ENCODE measurements at regions not wholly inside any gene's neighbourhood (a gene's known extent, or its start where the extent isn't known, plus 50 kb on each side); places are given as distances from the start of the nearest gene placed in this dataset.
"Not testable (repeated sequence)": the region's sequence is repeated elsewhere in the genome, so short reads cannot be mapped to it uniquely, and the experiment has no call there.

DNA sequence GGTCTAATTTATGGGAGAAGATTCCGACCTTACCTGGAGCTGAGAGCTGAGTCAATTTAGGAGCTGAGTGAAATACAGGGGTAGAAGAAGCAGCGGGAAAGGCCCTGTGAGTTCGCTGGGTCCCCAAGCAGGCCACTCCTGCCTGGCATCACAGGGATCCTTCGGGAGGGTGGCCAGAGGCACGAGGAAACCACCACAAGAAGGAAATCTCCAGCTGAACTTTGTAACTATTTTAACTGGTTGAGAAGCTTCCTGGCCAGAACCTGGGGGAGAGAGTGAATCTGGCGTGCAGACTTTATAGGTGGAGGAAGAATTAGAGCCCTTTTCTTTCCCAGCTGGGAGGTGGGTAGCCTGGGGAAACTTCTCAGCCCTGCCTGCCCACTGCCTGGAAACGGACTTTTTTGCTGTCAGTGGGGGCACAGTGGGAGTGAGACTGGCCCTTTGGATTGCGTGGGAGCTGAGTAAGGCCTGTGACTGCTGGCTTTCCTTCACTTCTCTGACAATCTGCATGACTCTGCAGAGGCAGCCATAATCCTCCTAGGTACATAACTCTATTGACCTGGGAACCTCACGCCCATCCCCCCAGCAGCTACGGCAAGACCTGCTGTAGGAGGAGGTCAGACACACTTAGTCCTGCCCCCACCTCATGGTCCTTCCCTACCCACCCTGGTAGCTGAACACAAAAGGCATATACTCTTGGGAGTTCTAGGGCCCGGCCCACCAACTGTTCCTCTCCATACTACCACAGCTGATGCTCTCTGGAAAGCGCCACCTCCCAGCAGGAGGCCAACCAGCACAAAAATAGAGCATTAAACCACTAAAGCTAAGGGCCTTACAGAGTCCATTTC, 340.7 kb downstream of the CNTN3 start:
- DNase-seq (ENCODE audit: low spot score), result no peak

DNA sequence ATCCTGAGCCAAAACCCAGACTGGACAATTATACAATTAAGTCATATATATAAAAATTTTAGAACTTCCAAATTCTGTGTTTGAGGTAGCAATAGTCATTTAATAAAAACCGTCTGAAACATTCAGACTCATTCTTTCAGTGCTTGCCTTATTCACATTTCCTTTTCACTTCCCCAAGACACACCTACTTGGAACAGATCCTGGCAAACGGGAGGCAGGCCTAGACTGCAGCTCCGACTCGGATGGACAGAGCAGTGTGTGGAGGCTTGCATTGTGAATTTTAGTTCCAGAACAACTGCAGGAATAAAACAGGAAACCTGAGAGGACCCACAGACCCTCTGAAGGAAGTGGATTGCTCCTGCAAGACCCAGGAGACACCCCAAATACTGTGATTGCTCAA, 341.4 kb downstream of the CNTN3 start:
- no peak for DNase-seq (ENCODE audit: low spot score)

DNA sequence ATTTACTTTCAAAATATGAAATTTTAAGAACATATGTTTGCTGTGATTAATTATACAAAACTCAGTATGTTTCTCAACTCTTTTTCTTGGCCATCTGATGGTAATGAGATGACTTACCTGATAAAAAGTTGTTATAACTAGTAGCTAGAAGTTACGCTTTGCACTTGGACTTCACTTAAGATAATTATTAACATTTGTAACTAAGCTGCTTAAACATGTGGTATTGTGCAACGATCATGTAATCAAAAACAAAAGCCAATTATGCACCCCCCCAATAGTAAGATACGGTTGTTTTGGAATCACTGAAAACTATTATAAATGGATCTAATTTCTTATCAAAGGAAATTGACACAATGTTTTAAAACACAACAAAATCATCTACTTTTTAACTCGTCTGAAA, 342.9 kb downstream of the CNTN3 start:
- DNase-seq (ENCODE audit: low spot score), result no peak

DNA sequence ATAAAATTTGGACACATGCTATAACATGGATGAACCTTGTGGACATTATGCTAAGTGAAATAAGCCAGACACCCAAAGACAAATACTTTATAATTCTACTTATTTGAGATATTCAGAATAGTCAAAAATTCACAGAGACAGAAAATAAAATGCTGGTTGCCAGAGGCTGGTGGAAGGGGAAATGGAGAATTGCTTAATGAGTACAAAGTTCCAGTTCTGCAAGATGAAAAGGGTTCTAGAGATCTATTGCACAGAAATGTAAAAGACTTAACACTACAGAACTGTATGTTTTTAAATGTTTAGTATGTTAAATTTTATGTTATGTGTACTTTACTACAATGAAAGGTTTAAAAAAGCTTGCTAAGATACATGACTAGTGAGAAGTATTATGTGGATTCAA, 344.8 kb downstream of the CNTN3 start:
- no peak for DNase-seq (ENCODE audit: low spot score)

DNA sequence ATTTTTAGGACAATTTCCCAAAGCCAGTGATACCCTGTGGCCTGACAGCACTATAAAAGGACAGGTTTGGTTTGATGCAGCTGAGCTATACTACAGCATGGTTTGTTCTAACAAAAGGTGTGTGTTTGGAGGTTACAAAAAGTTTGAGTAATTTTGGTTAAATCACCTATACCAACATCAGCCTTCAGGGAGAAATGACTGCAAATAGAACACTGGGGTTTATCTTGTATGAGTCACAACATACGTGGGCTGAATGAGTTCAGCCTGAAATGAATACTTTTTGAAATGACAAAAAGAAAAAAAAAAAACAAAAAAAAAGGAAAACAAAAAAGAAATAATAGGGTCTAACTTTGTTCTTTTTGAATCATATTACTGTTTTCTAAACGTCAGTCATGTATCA, 345.7 kb downstream of the CNTN3 start:
- no peak for DNase-seq (ENCODE audit: low spot score)

DNA sequence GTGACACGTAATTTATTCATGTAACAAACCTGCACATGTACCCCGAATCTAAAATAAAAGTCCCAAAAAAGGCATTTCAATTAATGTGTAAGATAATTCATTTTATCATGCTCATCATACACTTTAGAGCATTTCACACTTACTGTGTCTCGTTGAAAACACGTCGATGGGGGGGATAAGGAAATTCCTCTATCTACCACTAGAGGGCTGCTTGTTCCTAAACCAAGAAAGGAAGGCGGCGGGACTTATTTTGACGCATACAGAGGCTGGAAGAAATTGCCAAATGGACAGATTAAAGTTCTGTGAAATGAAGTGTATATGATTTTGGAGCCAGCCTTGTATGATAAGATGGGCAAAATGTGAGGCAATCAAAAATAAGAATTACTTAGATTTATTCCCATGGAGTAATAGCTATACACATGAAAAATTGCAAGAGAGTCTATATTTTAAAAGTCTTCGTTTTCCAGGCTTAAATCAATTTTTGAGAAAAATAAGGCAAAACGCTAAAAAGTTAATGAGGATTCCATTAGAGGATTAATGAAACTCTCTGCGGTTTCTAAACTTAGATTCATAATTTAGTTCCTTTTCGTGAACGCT, 346.8 kb downstream of the CNTN3 start:
- no peak for DNase-seq (ENCODE audit: low spot score)

DNA sequence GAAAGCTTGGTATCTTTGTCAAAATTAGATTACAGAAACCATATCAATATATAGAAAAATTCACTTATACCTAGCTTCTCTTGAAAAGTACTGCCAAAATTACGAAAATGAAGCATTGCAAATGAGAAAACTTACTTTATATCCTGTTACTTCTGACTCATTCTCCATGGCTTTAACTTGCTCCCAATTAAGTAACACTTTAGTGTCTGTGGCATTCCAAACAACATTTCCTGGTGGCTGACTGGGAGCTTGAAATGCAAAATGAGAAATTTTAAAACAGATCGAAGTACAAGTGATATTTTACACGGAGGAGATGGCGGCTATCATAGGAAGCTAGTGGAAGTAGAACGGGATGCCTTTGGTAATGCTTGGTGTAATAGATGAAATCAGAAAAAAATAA, 347.3 kb downstream of the CNTN3 start:
- no peak for DNase-seq (ENCODE audit: low spot score)

DNA sequence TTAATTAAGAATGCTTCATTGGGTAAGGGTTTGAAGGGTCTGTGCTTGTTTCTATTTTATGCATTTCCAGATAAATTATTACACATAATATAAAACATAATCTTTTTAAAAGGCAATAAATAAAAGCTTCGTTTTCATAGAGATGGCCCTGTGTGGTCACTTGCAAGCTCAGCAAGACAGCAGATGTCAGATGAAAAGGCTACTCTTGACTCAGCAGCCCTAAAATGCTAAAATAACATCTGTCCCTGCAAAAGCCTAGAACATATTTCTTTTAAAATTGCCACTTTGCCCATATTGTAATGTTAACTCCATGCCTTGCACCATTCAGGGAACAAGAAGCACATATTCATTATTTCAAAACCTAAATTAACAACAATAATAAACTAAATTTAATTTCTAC, 349.4 kb downstream of the CNTN3 start:
- no peak for DNase-seq (ENCODE audit: low spot score)

DNA sequence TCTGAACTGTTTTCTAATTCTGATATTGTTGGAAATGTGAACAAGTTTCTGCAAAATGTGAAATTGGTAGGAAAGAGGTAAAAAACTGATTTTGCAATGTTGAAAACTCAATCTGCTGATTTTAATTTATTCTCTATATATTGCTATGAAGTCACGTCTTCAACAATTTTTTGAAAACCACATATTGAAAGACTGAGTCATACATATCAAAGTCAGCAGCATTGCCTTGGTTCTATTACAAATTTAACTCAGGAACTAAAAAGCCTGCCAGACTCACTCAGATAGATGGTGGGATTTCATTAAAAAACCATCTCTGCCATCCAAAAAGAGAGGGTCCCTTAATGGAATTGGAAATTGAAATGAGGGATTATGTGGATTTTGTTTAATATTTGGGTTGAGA, 351.4 kb downstream of the CNTN3 start:
- DNase-seq (ENCODE audit: low spot score), result no peak

DNA sequence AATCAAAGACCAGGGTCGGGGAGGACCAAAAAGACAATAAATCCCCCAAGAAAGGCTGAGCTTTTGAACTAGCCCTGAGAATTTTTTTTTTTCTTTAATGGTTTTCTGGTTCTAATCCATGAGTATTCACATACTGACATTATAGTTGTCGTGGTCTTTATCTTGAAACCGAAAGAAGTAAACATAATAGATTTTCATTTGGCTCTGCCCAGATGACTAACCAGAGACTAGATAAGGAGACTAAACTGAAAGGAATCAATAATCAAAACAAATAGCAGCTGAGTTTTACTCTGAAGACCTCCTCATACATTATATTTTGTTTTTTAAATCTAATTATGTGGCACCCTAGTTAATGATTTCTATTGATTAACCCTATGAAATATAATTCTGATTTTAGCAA, 381.4 kb downstream of the CNTN3 start:
- DNase-seq (ENCODE audit: low spot score), result no peak

DNA sequence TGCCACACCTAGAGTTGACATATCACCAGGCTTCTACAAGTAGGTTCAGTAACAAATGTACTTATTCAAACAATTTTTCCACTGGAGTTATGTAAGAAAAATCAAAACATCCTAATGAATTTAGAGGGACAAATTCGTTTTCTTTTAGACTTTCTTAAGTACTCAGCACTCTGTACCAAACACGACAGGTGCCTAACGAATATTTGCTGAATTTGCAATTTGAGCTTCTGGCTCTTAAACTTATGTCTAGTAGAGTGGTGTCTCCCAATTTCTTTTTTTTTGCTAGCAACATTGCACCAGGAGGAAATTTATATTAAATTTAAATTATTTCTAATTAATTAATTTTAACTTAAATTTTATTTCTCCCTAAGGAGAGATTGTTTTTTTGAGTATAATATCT, 397.0 kb downstream of the CNTN3 start:
- DNase-seq (ENCODE audit: low spot score), result no peak

DNA sequence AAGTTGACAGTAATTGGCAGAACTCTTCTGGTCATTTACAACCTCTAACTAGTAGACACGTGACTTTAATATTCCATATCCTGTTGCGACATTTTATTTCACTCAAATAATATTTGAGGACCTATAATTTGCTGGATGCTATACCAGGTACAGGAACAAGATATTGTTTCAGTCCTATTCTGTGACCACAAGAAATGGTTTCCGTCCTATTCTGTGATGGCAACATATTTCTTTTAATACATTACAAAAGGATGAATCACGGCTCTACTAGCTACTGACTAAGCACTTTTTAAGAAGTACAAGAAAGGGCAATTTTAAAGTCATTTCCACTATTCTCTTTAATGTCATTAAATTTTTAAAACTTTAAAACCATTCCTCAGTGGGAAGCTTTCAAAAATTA, 400.2 kb downstream of the CNTN3 start:
- DNase-seq (ENCODE audit: low spot score), result no peak

DNA sequence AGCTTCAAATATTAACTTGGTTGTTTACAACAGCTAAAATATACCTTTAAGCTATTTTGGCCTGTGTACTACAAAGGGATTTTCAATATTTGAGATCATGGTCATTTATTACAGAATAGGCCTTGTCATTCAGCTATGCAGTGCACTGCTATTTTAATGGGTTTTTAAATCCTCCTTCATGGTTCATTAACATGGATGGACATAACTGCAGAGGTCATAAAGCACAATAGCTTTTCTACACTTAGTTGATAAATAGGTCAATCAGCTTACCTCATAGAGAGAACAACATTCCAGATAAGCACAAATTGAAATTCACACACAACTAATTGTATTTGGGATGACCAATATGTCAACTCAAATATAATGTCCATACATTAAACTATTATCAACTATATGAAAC, 403.7 kb downstream of the CNTN3 start:
- no peak for DNase-seq (ENCODE audit: low spot score)

DNA sequence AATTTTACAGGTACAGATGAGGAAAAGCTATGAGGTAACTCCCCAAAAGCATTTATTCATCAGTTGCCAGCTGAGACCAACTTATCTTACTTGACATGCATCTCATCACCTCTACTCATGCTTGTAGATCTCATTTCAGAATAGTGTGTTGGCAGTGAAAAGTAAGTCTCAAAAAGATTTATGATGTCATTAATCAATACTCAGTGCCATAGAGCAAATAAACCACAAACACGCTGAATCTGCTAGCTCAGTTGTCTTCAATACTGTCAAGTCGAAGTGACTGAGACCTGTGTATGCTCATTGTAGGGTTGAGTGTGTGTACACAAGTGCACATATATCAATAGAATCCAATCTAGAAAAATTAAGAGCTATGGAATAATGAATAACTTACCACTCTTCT, 413.5 kb downstream of the CNTN3 start:
- DNase-seq (ENCODE audit: low spot score), result no peak

DNA sequence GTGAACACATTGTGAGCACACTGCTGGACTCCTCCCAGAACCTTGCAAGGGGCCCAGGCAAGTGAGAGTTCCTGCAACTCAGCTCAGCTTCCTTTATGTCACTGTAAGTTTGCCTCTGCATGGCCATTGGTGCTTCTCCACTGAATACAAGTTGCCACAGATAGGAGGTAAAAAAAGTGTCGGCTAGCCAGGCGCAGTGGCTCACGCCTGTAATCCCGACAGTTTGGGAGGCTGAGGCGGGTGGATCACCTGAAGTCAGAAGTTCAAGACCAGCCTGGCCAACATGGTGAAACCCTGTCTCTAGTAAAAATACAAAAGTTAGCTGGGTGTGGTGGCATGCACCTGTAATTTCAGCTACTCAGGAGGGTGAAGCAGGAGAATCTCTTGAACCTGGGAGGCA, 435.8 kb downstream of the CNTN3 start:
- not testable (repeated sequence) for DNase-seq (ENCODE audit: low spot score)

DNA sequence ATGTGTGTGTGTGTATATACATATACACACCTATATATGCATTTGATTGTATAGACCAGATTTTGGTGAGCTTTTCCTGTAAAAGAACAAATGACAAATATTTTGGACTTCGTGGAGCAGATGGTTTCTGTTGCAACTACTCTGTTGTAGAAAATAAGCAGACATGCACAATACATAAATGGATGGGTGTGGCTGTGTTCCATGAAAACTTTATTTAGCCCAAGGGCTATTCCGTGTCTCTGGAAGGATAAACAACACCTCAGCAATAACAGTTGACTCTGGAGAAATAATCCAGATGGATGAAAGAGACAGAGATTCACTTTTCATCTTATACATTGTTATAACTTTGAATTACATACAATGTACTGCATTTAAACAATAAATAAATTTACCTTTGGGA, 441.4 kb downstream of the CNTN3 start:
- DNase-seq (ENCODE audit: low spot score), result no peak

DNA sequence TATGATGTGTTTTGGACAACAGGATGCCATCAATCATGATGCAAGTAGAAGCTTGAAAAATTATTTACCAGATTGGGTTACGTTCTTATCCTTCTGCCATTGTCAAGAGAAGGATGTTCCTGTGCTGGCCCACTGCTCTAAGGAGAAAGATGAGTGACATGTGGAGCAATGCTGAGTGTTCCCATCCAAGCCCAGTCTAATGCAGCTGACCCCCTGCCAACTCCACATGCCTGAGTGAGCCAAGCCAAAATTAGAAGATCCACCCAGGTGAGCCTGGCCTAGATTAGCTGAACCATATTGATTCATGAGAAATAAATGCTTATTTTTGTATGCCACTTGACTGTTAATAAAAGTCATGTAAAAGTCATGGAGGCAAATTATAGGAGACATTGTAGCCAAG, 446.5 kb downstream of the CNTN3 start:
- DNase-seq (ENCODE audit: low spot score), result no peak

DNA sequence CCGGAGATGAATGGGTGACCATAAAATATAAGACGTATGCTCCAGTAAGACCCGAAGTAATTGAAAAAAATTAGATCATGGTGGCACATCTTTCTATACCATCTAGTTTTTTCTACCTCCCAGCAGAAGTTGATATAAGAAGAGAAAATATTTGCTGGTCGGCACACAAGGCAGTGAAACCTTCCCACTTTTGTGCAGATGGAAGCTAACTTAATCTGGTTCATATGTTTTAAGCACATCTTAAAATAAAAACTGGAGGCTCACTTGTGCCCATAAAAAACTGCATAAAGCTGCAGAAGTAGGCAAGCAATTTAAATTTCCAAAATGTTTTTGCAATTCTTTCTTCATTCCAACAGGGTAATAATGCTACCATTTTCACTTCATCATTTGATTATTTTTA, 449.2 kb downstream of the CNTN3 start:
- no peak for DNase-seq (ENCODE audit: low spot score)

DNA sequence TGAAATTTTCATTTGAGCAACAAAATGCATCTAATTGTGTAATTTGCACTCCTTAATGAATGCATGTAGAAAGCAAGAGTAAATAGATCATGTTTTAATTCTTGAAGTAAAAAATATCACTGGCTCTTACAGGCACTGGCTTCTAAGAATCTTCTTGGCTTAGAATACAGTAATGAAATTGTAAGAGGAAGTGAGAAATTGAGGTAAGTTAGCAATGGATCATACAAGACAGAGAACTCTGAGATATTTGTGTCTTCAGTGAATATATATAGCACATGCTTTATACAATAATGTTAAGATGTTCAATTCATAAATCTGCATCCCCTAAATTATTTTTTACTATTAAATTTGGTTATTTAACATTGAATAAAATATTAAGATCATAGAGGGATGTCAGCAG, 465.0 kb downstream of the CNTN3 start:
- no peak for DNase-seq (ENCODE audit: low spot score)

DNA sequence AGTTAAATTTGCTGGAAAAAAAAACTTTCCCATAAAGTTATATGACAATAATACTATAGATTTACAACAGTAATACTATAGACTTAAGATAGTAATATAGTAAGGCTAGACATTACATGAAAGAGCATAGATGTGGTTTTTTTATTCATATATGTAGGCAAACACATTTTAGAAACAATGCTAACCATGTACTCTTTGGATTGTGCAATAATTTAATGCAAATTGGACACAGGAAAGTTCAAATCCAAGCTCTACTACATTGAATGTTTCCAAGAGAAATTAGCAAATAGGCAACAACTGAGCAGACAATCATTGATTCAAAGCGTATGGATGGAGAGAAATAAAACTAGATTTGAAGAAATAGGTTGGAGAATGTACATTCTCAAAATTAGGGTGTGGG, 469.2 kb downstream of the CNTN3 start:
- no peak for DNase-seq (ENCODE audit: low spot score)

DNA sequence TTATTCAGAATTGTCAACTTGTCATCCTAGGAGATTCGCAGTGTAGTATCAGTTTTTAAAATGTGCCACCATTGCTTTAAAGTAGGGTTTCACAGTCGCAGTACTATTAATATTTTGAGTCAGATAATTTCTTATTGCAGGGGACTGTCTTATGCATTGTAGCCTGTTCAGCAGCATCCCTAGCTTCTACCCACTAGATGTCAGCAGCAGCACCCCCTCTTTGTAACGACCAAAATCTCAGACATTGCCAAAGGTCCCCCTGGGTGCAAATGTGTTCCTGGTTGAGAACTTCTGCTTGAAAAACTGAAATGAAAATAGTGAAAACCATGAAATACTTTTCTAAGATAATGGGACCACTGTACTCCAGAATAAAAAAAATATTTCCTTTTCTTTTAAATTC, 474.8 kb downstream of the CNTN3 start:
- no peak for DNase-seq (ENCODE audit: low spot score)

DNA sequence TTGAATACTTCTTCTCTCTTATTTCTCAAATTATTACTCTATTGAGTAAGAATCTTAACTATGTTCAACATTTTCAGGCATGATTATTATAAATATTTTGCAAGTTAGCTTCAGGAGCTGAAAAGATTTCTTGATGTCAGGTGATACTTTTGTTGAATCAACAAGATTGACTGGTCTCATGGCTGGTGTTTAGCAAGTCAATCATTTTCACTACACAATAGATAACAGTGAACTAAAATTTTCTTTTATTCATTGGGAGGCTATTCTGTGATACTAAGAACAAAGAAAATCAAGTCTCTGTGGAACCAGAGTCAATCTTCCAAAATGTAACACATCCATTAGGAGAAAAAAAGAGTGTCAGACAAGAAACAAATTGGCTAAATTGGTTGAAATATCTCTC, 476.7 kb downstream of the CNTN3 start:
- DNase-seq (ENCODE audit: low spot score), result no peak

DNA sequence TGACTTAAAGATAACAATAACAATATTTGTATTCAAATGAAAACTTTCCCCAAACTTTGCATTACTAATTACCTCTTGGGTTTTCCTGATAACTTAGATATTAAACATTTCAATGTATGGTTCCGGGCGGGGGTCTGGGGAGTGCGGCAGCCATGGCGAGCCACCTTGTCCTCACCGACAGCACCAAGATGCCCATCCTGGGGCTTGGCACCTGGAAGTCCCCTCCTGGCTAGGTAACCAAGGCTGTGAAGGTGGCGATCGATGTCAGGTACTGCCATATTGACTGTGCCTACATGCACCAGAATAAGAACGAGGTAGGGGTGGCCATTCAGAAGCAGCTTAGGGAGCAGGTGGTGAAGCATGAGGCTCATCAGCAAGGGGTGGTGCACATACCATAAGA, 478.7 kb downstream of the CNTN3 start:
- DNase-seq (ENCODE audit: low spot score), result no peak

DNA sequence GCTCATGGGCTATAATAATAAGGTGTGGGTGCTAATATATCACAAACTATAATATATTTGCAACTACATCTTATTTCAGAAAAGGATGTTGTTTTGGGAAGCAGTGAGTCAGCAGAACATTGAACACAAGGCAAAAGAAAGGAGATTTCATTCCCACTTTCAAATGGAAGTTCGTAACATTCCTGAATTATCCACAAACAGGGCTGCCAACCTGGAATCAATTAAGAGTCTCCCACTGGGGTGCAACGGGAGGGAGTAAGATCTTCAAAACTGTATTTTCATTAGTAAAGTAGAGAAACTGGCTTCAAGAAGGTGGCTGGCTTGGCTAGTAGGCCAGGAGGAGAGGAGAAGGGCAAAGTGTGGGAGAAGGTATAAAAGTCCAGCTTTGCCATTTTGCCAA, 479.6 kb downstream of the CNTN3 start:
- no peak for DNase-seq (ENCODE audit: low spot score)

All from ecto neural progenitor cell (in vitro differentiated cells).